Stimulated activated memory B cell treated with anti-CD40 and anti-IgM and Interleukin-4, amounts not matched to agents 10 μg/mL and 1 μg/mL and 100 μg/mL, for 72 hours (primary cell): ENCODE measurements at regions not wholly inside any gene's neighbourhood (a gene's known extent, or its start where the extent isn't known, plus 50 kb on each side); places are given as distances from the start of the nearest gene placed in this dataset.

Experiments used
- ATAC-seq: fragments of 150-1000 bp; cut with Tn5 transposase; 2 replicates; pipeline ENCODE4 v1.10.0; 2021
- H3K27ac Mint-ChIP-seq: one replicate; pipeline ENCODE4 v1.8.0; 2022; ENCODE audit warnings: mild to moderate bottlenecking, mixed read lengths
- H3K27me3 Mint-ChIP-seq: one replicate; pipeline ENCODE4 v1.8.0; 2022; ENCODE audit warnings: mixed read lengths
- H3K36me3 Mint-ChIP-seq: one replicate; pipeline ENCODE4 v1.8.0; 2022; ENCODE audit warnings: mixed read lengths
- H3K4me1 Mint-ChIP-seq: one replicate; pipeline ENCODE4 v1.8.0; 2022; ENCODE audit warnings: mixed read lengths
- H3K4me3 Mint-ChIP-seq: one replicate; pipeline ENCODE4 v1.8.0; 2022; ENCODE audit warnings: mild to moderate bottlenecking, moderate library complexity, mixed read lengths
- H3K9me3 Mint-ChIP-seq: one replicate; pipeline ENCODE4 v1.8.0; 2022; ENCODE audit warnings: mixed read lengths

- Mint-ChIP-seq H3K4me1 (no peaks in the 10 kb centered on the region), H3K9me3 (peaks cover 15% of the 10 kb centered on the region), H3K4me3 (no peak overlapping the region), H3K27ac (no peak overlapping the region), H3K27me3 (peaks cover 24% of the 10 kb centered on the region), H3K36me3 (no peaks in the 10 kb centered on the region)
- no peak for ATAC-seq
Observed at GRCh38 chr22:34015642-34016041, 95.4 kb upstream of the LARGE1 start.

GRCh38 chr22:34017205-34017604, 96.9 kb upstream of the LARGE1 start:
- Mint-ChIP-seq H3K4me3 (no peak overlapping the region), H3K4me1 (no peaks in the 10 kb centered on the region), H3K27ac (no peak overlapping the region), H3K27me3 (peaks cover 9% of the 10 kb centered on the region), H3K9me3 (peaks cover 15% of the 10 kb centered on the region), H3K36me3 (no peaks in the 10 kb centered on the region)
- no peak for ATAC-seq

DNA sequence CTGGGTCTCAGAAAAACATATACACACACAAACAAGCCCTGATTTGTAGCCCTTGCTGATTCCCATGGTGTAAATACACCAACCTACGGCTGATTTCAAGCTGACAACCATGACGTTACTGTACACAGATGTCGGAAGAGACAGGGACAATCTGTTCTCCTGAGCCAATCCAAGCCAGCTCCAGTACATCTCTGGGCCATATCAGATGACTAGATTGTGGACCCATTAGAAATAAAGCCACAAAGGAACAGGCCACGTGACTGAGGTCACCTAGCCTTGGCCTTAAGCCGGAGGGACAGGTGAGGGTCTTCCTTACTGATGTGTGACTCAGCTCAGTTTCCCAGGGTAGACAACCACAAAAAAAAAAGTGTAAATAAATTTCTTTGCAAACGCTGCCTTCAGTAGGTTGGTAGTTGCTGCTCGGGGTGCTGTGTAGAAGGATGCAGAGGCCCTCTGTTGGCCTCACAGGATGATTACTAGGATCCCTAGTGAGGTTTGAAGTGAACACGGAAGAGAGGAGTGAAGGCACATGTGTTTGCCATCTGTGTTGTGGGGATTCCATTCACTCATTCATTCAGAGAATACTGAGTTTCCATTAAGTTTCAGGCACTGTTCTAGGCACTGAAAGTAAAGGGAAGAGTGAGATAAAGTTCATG, 99.0 kb upstream of the LARGE1 start:
- Mint-ChIP-seq H3K4me1 (no peaks in the 10 kb centered on the region), H3K9me3 (peaks cover 11% of the 10 kb centered on the region), H3K4me3 (no peak overlapping the region), H3K36me3 (no peaks in the 10 kb centered on the region), H3K27ac (no peak overlapping the region), H3K27me3 (peaks cover 3% of the 10 kb centered on the region)
- ATAC-seq, result no peak

GRCh38 chr22:34035209-34035608, 114.9 kb upstream of the LARGE1 start:
- H3K4me1 Mint-ChIP-seq, result no peaks in the 10 kb centered on the region
- H3K9me3 Mint-ChIP-seq, result peaks cover 2% of the 10 kb centered on the region
- H3K27ac Mint-ChIP-seq, result no peak overlapping the region
- peaks cover 42% of the 10 kb centered on the region for H3K27me3 Mint-ChIP-seq
- ATAC-seq, result no peak
- no peak overlapping the region for H3K4me3 Mint-ChIP-seq
- no peaks in the 10 kb centered on the region for H3K36me3 Mint-ChIP-seq

GRCh38 chr22:34036931-34037330, 116.7 kb upstream of the LARGE1 start:
- Mint-ChIP-seq H3K9me3 (no peaks in the 10 kb centered on the region), H3K36me3 (no peaks in the 10 kb centered on the region), H3K4me1 (no peaks in the 10 kb centered on the region), H3K27ac (no peak overlapping the region), H3K4me3 (no peak overlapping the region), H3K27me3 (peaks cover 42% of the 10 kb centered on the region)
- no peak for ATAC-seq

- H3K36me3 Mint-ChIP-seq, result no peaks in the 10 kb centered on the region
- H3K4me1 Mint-ChIP-seq, result no peaks in the 10 kb centered on the region
- peaks cover 24% of the 10 kb centered on the region for H3K27me3 Mint-ChIP-seq
- ATAC-seq, result no peak
- H3K9me3 Mint-ChIP-seq, result no peaks in the 10 kb centered on the region
- H3K27ac Mint-ChIP-seq, result no peak overlapping the region
- H3K4me3 Mint-ChIP-seq, result no peak overlapping the region
Observed at GRCh38 chr22:34038801-34039555, 118.7 kb upstream of the LARGE1 start.

GRCh38 chr22:34045311-34045710, 125.0 kb upstream of the LARGE1 start:
- no peaks in the 10 kb centered on the region for H3K9me3 Mint-ChIP-seq
- H3K4me1 Mint-ChIP-seq, result no peaks in the 10 kb centered on the region
- no peak overlapping the region for H3K27ac Mint-ChIP-seq
- H3K27me3 Mint-ChIP-seq, result peaks cover 15% of the 10 kb centered on the region
- no peak for ATAC-seq
- H3K36me3 Mint-ChIP-seq, result no peaks in the 10 kb centered on the region
- H3K4me3 Mint-ChIP-seq, result no peak overlapping the region

DNA sequence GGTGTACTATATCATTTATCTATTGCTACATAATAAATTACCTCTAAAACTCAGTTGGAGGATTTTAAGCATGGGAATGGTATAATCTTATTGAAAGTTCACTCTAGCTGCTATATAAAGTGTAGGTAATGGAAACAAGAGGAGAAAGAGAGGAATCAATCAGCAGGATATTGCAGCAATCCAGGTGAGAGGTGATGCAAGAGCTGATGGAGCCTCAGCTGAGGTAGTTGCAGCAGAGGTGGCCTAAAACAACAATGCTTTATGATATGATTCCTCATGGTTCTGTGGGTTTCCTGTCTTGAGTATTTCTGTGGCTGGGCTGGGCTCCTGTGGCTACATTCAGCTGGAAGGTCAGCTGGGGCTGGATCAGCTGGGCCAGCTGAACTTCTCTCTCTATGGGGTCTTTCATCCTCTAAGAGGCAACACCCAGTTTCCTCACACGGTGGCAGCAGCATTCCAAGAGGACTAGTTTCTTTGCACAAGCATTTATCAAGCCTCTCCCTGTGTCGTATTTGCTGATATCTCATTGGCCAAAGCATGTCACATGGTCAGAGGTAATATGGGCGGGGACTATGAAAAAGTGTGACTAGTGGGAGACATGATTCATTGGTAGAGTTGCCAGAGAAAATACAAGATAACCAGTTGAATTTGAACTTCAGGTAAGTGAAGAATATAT, 135.4 kb upstream of the LARGE1 start:
- H3K27me3 Mint-ChIP-seq, result peaks cover 12% of the 10 kb centered on the region
- no peak overlapping the region for H3K4me3 Mint-ChIP-seq
- H3K27ac Mint-ChIP-seq, result no peak overlapping the region
- H3K4me1 Mint-ChIP-seq, result no peaks in the 10 kb centered on the region
- peaks cover 11% of the 10 kb centered on the region for H3K9me3 Mint-ChIP-seq
- no peaks in the 10 kb centered on the region for H3K36me3 Mint-ChIP-seq
- ATAC-seq, result no peak

DNA sequence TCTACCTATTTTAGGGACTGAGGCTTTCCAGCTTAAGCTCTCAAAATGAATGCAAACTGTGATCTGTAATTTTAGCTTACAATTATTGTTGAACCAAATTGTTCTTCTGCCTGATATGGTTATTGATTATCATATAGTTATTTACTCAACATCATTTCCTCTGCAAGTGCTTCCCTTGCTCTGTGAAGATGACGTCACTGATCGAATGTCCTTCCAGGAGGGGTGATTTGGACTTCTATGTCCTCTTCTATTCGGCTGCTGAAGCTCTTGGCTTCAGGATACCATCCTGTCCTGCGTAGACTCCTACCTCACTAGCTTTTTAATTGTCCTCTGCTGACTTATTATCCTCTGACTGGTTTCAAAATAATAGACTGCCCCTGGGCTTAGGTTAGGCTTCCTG, 137.4 kb upstream of the LARGE1 start:
- Mint-ChIP-seq H3K4me3 (no peak overlapping the region), H3K4me1 (no peaks in the 10 kb centered on the region), H3K36me3 (no peaks in the 10 kb centered on the region), H3K9me3 (peaks cover 9% of the 10 kb centered on the region), H3K27me3 (no peaks in the 10 kb centered on the region), H3K27ac (no peak overlapping the region)
- ATAC-seq, result no peak

DNA sequence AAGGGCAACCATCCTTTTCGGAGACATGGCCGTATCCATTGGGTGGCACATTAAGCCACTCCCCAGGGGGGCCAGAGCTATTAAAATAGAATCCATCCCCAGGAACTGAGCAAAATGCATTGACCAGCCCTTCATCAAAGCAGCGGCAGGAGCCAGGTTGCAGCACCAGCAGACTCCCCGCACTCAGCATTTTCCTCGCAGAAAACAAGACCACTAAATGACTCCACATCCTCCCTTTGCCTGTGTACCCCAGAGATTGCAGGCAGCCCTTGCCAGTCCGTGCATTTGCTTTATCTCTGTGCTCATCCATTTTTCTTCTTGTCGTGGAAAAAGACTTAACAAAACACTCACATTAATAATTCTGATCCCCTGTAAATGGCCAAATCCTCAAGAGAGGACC, 144.4 kb upstream of the LARGE1 start:
- H3K9me3 Mint-ChIP-seq, result no peaks in the 10 kb centered on the region
- peaks cover 8% of the 10 kb centered on the region for H3K27me3 Mint-ChIP-seq
- no peak for ATAC-seq
- no peaks in the 10 kb centered on the region for H3K4me1 Mint-ChIP-seq
- no peak overlapping the region for H3K4me3 Mint-ChIP-seq
- H3K27ac Mint-ChIP-seq, result no peak overlapping the region
- no peaks in the 10 kb centered on the region for H3K36me3 Mint-ChIP-seq

DNA sequence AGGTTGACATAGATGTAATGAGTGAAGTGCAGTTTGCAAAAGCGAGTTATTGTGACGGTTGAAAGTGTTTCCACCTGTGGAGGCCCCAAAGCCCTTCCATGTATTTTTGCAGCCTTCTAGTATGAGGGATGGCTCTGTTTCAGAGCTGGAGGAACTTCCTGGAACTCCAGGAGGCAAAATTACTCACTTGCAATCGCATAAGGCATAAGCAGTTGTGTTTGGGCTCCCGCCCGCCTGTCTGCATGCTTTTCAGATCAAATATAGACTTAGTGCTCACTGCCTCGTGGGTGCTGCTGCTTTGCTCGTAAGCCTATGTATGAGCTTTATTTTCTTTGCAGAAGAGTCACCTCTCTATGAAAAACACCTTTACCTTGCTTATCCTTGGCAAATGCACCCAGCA, 146.8 kb upstream of the LARGE1 start:
- Mint-ChIP-seq H3K27ac (no peak overlapping the region), H3K27me3 (peaks cover 15% of the 10 kb centered on the region)

DNA sequence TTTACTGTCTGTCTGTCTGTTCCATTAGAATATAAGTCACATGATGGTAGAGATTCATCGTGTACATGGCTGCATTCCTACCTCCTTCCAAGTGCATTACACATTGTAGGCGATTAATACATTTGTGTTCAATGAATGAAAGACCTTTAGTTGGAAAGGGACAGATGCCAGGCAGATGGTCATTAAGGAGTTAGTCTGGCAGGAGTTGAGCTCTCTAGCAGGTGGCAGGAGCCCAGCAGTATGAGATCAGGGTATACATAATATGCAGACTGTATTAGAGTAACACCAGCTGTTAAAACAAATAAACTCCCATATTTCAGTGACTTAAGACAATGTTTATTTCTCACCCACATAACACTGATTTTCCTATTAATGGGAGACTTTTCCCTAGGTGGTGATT, 147.7 kb upstream of the LARGE1 start:
- no peak for ATAC-seq
- Mint-ChIP-seq H3K9me3 (no peaks in the 10 kb centered on the region), H3K4me1 (no peaks in the 10 kb centered on the region), H3K27me3 (peaks cover 15% of the 10 kb centered on the region), H3K27ac (no peak overlapping the region), H3K4me3 (no peak overlapping the region), H3K36me3 (no peaks in the 10 kb centered on the region)

More for the DNA sequence above, 146.8 kb upstream of the LARGE1 start:
- H3K9me3 Mint-ChIP-seq, result no peaks in the 10 kb centered on the region
- no peak for ATAC-seq
- no peaks in the 10 kb centered on the region for H3K4me1 Mint-ChIP-seq
- H3K36me3 Mint-ChIP-seq, result no peaks in the 10 kb centered on the region
- no peak overlapping the region for H3K4me3 Mint-ChIP-seq

DNA sequence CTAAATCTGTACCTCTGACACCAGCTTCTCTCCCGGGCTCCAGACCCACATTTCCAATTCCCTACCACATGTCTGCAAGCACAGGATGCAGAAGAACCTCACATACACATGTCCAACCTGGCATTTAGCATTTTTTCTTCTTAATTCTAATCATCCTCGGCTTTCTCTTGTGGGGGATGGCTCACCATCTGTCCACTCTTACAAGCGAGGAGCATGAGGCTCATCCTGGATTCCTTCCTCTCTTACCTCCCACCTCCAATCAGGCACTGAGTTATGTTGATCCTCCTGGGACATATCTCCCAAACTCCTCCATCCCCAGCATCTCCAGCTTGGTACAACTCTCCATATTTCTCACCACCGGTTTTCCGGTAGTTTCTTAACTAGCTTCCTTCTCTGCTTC, 149.8 kb upstream of the LARGE1 start:
- Mint-ChIP-seq H3K4me1 (no peaks in the 10 kb centered on the region), H3K27me3 (peaks cover 7% of the 10 kb centered on the region), H3K27ac (no peak overlapping the region), H3K9me3 (no peaks in the 10 kb centered on the region), H3K36me3 (no peaks in the 10 kb centered on the region), H3K4me3 (no peak overlapping the region)
- ATAC-seq, result no peak

DNA sequence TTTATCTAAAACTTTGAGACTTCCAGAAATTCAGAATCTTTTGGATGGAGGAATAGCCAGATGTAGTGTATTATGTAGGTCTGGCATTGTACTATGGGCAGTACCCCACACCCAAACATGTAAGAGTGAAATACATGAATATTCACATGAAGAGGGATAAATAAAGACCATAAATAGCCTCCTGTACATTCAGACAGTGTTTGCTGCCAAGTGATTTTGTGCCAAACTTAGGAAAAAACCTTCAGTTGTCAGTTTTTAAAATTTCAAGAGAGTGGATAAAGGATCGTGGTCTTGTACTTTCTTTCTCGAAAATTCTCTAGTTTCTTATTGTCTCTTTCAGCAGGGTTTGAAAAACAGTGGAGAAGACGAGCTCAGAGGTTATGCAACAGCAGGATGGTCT, 150.3 kb upstream of the LARGE1 start:
- Mint-ChIP-seq H3K36me3 (no peaks in the 10 kb centered on the region), H3K27ac (no peak overlapping the region), H3K9me3 (no peaks in the 10 kb centered on the region), H3K4me3 (no peak overlapping the region), H3K4me1 (no peaks in the 10 kb centered on the region), H3K27me3 (peaks cover 7% of the 10 kb centered on the region)
- no peak for ATAC-seq

GRCh38 chr22:34072585-34072984, 152.3 kb upstream of the LARGE1 start:
- Mint-ChIP-seq H3K4me1 (no peaks in the 10 kb centered on the region), H3K27ac (no peak overlapping the region), H3K9me3 (no peaks in the 10 kb centered on the region), H3K4me3 (no peak overlapping the region), H3K27me3 (peaks cover 7% of the 10 kb centered on the region), H3K36me3 (no peaks in the 10 kb centered on the region)
- no peak for ATAC-seq

- H3K9me3 Mint-ChIP-seq, result no peaks in the 10 kb centered on the region
- no peak for ATAC-seq
- H3K27me3 Mint-ChIP-seq, result no peaks in the 10 kb centered on the region
- no peak overlapping the region for H3K27ac Mint-ChIP-seq
- H3K4me3 Mint-ChIP-seq, result no peak overlapping the region
- no peaks in the 10 kb centered on the region for H3K36me3 Mint-ChIP-seq
- no peaks in the 10 kb centered on the region for H3K4me1 Mint-ChIP-seq
Observed at GRCh38 chr22:34080433-34080832, 160.2 kb upstream of the LARGE1 start.
